Spinal cord (tissue), 9 donors: ENCODE measurements at regions not wholly inside any gene's neighbourhood (a gene's known extent, or its start where the extent isn't known, plus 50 kb on each side); places are given as distances from the start of the nearest gene placed in this dataset.

Experiments
- DNase-seq, 6 donors: peaks; one replicate each; pipeline versions ENCODE4 v3.0.0 to v3.0.0-alpha.2; 2013 to 2015; ENCODE audit warnings: low spot score in 6 of 6, low read depth in 4 of 6
- H3K27ac ChIP-seq: one replicate; pipeline ENCODE4 v1.5.1; 2013; ENCODE audit warnings: low read depth, low read length, control low read depth
- H3K27me3 ChIP-seq: one replicate; pipeline ENCODE4 v1.6.1; 2013; ENCODE audit warnings: low read length; ENCODE audit not compliant: control insufficient read depth, insufficient read depth
- H3K36me3 ChIP-seq: one replicate; pipeline ENCODE4 v1.6.1; 2013; ENCODE audit warnings: low read length; ENCODE audit not compliant: control insufficient read depth, insufficient read depth
- H3K4me1 ChIP-seq: one replicate; pipeline ENCODE4 v1.6.1; 2013; ENCODE audit warnings: low read length; ENCODE audit not compliant: control insufficient read depth, insufficient read depth
- H3K4me3 ChIP-seq: one replicate; pipeline ENCODE4 v1.5.1; 2013; ENCODE audit warnings: low read depth, low read length, control low read depth
- H3K9me3 ChIP-seq: one replicate; pipeline ENCODE4 v1.6.1; 2013; ENCODE audit warnings: low read length; ENCODE audit not compliant: control insufficient read depth, insufficient read depth
- WGBS: methylation state at CpG from one replicate; pipeline ENCODE4 v1.1.5; 2013; ENCODE audit warnings: missing lambda C conversion rate; ENCODE audit not compliant: insufficient coverage; 5-methylcytosine and 5-hydroxymethylcytosine counted together
- donor health status: healthy.

GRCh38 chr3:139095803-139096466 lies 51.2 kb upstream of the PRR23C start:
- 67% methylated on average over 4 of the region's 4 CpGs for WGBS
- DNase-seq = no peak
- Histone ChIP-seq H3K27me3 (no peaks in the 10 kb centered on the region), H3K27ac (no peak overlapping the region), H3K4me3 (no peak overlapping the region), H3K36me3 (no peaks in the 10 kb centered on the region), H3K9me3 (peaks cover 6% of the 10 kb centered on the region), H3K4me1 (no peaks in the 10 kb centered on the region)

GRCh38 chr3:139096670-139097069 lies 52.0 kb upstream of the PRR23C start:
- DNase-seq = no peak
- H3K9me3 ChIP-seq = peaks cover 6% of the 10 kb centered on the region
- H3K36me3 ChIP-seq = no peaks in the 10 kb centered on the region
- H3K4me1 ChIP-seq = no peaks in the 10 kb centered on the region
- WGBS = 80% methylated on average over 1 of the region's 1 CpG
- H3K4me3 ChIP-seq = no peak overlapping the region
- H3K27ac ChIP-seq = no peak overlapping the region
- H3K27me3 ChIP-seq = no peaks in the 10 kb centered on the region

- H3K27me3 ChIP-seq = no peaks in the 10 kb centered on the region
- no peak overlapping the region for H3K27ac ChIP-seq
- no peaks in the 10 kb centered on the region for H3K4me1 ChIP-seq
- no peak overlapping the region for H3K4me3 ChIP-seq
- WGBS = no CpG with 5 or more reads among the region's 1 CpG
- peaks cover 2% of the 10 kb centered on the region for H3K9me3 ChIP-seq
- no peaks in the 10 kb centered on the region for H3K36me3 ChIP-seq
- DNase-seq = no peak
Measured at GRCh38 chr3:139098391-139098790, 53.7 kb upstream of the PRR23C start.

GRCh38 chr3:139099968-139100817 lies 55.5 kb upstream of the PRR23C start:
- Histone ChIP-seq H3K36me3 (no peaks in the 10 kb centered on the region), H3K27ac (no peak overlapping the region), H3K9me3 (peaks cover 2% of the 10 kb centered on the region), H3K4me1 (no peaks in the 10 kb centered on the region), H3K27me3 (no peaks in the 10 kb centered on the region), H3K4me3 (no peak overlapping the region)
- WGBS = 74% methylated on average over 5 of the region's 5 CpGs
- no peak for DNase-seq

GRCh38 chr3:139100821-139101220 lies 56.1 kb upstream of the PRR23C start:
- Histone ChIP-seq H3K4me1 (no peaks in the 10 kb centered on the region), H3K27me3 (no peaks in the 10 kb centered on the region)
- 78% methylated on average over 1 of the region's 1 CpG for WGBS

DNA sequence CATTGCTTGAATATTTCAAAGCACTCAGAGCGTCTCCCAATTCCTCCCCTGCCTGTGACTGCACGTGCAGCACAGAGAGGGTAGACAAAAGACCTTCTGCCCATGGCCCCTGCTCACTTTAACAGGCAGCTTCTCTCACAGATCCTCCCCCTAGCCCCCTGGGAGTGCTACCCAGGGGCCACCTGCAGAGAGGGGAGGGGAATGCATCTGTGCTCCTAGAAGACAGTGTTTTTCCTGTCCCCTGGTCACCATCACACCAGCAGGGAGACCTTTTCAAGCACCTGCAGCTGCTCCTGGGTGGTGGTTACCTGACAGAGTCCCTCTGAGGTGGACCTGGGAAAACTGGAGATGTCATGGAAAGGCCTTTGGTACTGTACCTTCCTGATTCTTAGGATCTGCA lies 56.7 kb upstream of the PRR23C start:
- Histone ChIP-seq H3K4me1 (no peaks in the 10 kb centered on the region), H3K36me3 (no peaks in the 10 kb centered on the region), H3K27me3 (no peaks in the 10 kb centered on the region), H3K9me3 (peaks cover 2% of the 10 kb centered on the region), H3K4me3 (no peak overlapping the region), H3K27ac (no peak overlapping the region)
- 28% methylated on average over 2 of the region's 2 CpGs for WGBS
- no peak for DNase-seq

More at GRCh38 chr3:139100821-139101220, 56.1 kb upstream of the PRR23C start:
- H3K9me3 ChIP-seq = peaks cover 2% of the 10 kb centered on the region
- no peaks in the 10 kb centered on the region for H3K36me3 ChIP-seq
- DNase-seq = no peak
- no peak overlapping the region for H3K27ac ChIP-seq
- H3K4me3 ChIP-seq = no peak overlapping the region

- H3K27me3 ChIP-seq = no peaks in the 10 kb centered on the region
- WGBS = no CpG with 5 or more reads among the region's 4 CpGs
Measured at GRCh38 chr3:139103484-139103883, 58.8 kb upstream of the PRR23C start.

DNA sequence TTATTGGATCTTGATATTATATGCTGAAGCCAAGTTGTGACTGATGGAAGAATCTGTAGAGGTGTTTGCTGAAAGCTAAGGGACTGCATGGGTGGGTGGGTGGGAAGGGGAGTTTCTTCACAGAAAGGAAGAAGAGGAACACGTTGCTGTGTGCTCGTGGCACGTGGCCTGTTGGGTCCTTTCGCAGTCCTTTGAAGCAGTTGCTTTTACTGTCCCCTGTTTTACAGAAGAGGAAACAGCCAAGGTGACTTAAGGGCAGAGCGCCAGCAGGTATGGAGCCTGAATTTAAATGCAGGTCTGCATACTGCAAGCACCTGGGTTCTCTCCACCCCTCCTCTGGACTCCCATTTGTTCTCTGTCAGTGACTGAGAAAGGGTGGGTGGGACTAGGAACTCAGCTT lies 59.4 kb upstream of the PRR23C start:
- no peak for DNase-seq
- Histone ChIP-seq H3K9me3 (no peaks in the 10 kb centered on the region), H3K36me3 (no peaks in the 10 kb centered on the region), H3K4me1 (no peaks in the 10 kb centered on the region), H3K27me3 (no peaks in the 10 kb centered on the region), H3K4me3 (no peak overlapping the region), H3K27ac (no peak overlapping the region)
- WGBS = 95% methylated on average over 5 of the region's 5 CpGs

More at GRCh38 chr3:139103484-139103883, 58.8 kb upstream of the PRR23C start:
- peaks cover 2% of the 10 kb centered on the region for H3K9me3 ChIP-seq
- H3K4me1 ChIP-seq = no peaks in the 10 kb centered on the region
- H3K27ac ChIP-seq = no peak overlapping the region
- H3K36me3 ChIP-seq = no peaks in the 10 kb centered on the region
- H3K4me3 ChIP-seq = no peak overlapping the region
- DNase-seq = no peak

- no peak overlapping the region for H3K27ac ChIP-seq
- WGBS = 88% methylated on average over 5 of the region's 7 CpGs
- H3K4me3 ChIP-seq = no peak overlapping the region
- DNase-seq = no peak
- no peaks in the 10 kb centered on the region for H3K9me3 ChIP-seq
- no peaks in the 10 kb centered on the region for H3K4me1 ChIP-seq
- no peaks in the 10 kb centered on the region for H3K27me3 ChIP-seq
- H3K36me3 ChIP-seq = no peaks in the 10 kb centered on the region
Measured at GRCh38 chr3:139105154-139105702, 60.5 kb upstream of the PRR23C start.
